SK-N-SH (cell line): ENCODE measurements at regions not wholly inside any gene's neighbourhood (a gene's known extent, or its start where the extent isn't known, plus 50 kb on each side); places are given as distances from the start of the nearest gene placed in this dataset.

Experiments used
- CTCF ChIA-PET: fragments of 300-600, 350-600 bp; formaldehyde crosslinking; extraction: SDS; loops from one replicate; lab custom pipeline; 2021; lab: Yijun Ruan, JAX
- POLR2A ChIA-PET: fragments of 350-600 bp; sonication (Branson Sonifier 250); formaldehyde crosslinking; extraction: SDS; loops from one replicate; lab custom pipeline; 2020; ENCODE audit warnings: antibody characterized with exemption, inconsistent platforms; lab: Yijun Ruan, JAX
- DNase-seq: peaks from one replicate; pipeline ENCODE4 v3.0.0; 2012
- H2AFZ ChIP-seq: fragments of 200-600 bp; sonication (generic); 2 replicates; pipeline ENCODE4 v1.8.1; 2016; ENCODE audit warnings: antibody characterized with exemption, mild to moderate bottlenecking, low read depth
- H3F3A ChIP-seq: fragments of 200-600 bp; sonication (generic); replicated peaks from 2 replicates; pipeline ENCODE3; 2016; ENCODE audit warnings: antibody characterized with exemption, mild to moderate bottlenecking; ENCODE audit not compliant: insufficient read depth
- H3K27ac ChIP-seq, 2 experiments: fragments of 200-500 bp in 1 of 2; fragments of 200-600 bp in 1 of 2; sonication (Bioruptor generic) in 1 of 2; sonication (generic), shearing (Covaris generic) in 1 of 2; 2 replicates each; pipeline versions ENCODE4 v1.5.1 to v1.6.1; 2014 to 2016; ENCODE audit warnings: low read depth in 2 of 2, inconsistent platforms in 1 of 2, low read length in 1 of 2, mild to moderate bottlenecking in 1 of 2, mixed read lengths in 1 of 2
- H3K27me3 ChIP-seq: fragments of 200-600 bp; sonication (generic), shearing (Covaris generic); 2 replicates; pipeline ENCODE4 v1.6.1; 2016; ENCODE audit warnings: mixed run types; ENCODE audit not compliant: insufficient read depth
- H3K36me3 ChIP-seq, 2 experiments: fragments of 200-500 bp in 1 of 2; fragments of 200-600 bp in 1 of 2; sonication (Bioruptor generic) in 1 of 2; sonication (generic) in 1 of 2; replicated peaks in 1 of 2; 2 replicates each; pipeline versions ENCODE3 to v1.5.1; 2014 to 2016; ENCODE audit warnings: low read length in 1 of 2, mild to moderate bottlenecking in 1 of 2; ENCODE audit not compliant: insufficient read depth in 2 of 2, control insufficient read depth in 1 of 2
- H3K4me1 ChIP-seq, 2 experiments: fragments of 200-500 bp in 1 of 2; fragments of 200-600 bp in 1 of 2; sonication (Bioruptor generic) in 1 of 2; sonication (generic), shearing (Covaris generic) in 1 of 2; 2 replicates each; pipeline versions ENCODE4 v1.5.1 to v1.6.1; 2014 to 2016; ENCODE audit warnings: low read depth in 1 of 2, low read length in 1 of 2, mixed run types in 1 of 2; ENCODE audit not compliant: insufficient read depth in 2 of 2, control insufficient read depth in 1 of 2
- H3K4me2 ChIP-seq: fragments of 200-600 bp; sonication (generic), shearing (Covaris generic); 2 replicates; pipeline ENCODE4 v1.6.1; 2017; ENCODE audit warnings: mixed run types
- H3K4me3 ChIP-seq, 2 experiments: fragments of 200-500 bp in 1 of 2; fragments of 200-600 bp in 1 of 2; sonication (Bioruptor generic) in 1 of 2; sonication (generic), shearing (Covaris generic) in 1 of 2; 2 replicates each; pipeline versions ENCODE4 v1.5.1 to v1.8.1; 2014 to 2016; ENCODE audit warnings: low read depth in 2 of 2, inconsistent platforms in 1 of 2, low read length in 1 of 2, mild to moderate bottlenecking in 1 of 2, mixed read lengths in 1 of 2, moderate library complexity in 1 of 2
- H3K79me2 ChIP-seq: fragments of 200-600 bp; sonication (generic); 2 replicates; pipeline ENCODE4 v1.8.1; 2017; ENCODE audit warnings: mild to moderate bottlenecking; ENCODE audit not compliant: insufficient read depth
- H3K9ac ChIP-seq: fragments of 200-600 bp; sonication (generic); 2 replicates; pipeline ENCODE4 v1.6.1; 2017; ENCODE audit warnings: mixed run types
- H3K9me2 ChIP-seq: fragments of 200-600 bp; sonication (generic); 2 replicates; pipeline ENCODE4 v1.6.1; 2017; ENCODE audit warnings: mixed run types
- H3K9me3 ChIP-seq: fragments of 200-600 bp; sonication (generic); 2 replicates; pipeline ENCODE4 v1.6.1; 2017; ENCODE audit warnings: mixed run types, mild to moderate bottlenecking, moderate library complexity
- H4K20me1 ChIP-seq: fragments of 200-600 bp; sonication (generic); 2 replicates; pipeline ENCODE4 v1.6.1; 2017; ENCODE audit warnings: mild to moderate bottlenecking, mixed run types; ENCODE audit not compliant: insufficient read depth
- CTCF ChIP-seq: fragments of 200-600 bp; sonication (generic); IDR thresholded peaks from 2 replicates; pipeline ENCODE4 v1.6.1; 2017; ENCODE audit warnings: antibody characterized with exemption, mild to moderate bottlenecking, moderate library complexity
- ELF1 ChIP-seq: IDR thresholded peaks from 2 replicates; pipeline ENCODE4 v1.4.0; 2012
- EP300 ChIP-seq, 2 experiments: IDR thresholded peaks; 2 replicates each; pipeline versions ENCODE4 v1.4.0 to v1.6.1; 2012; ENCODE audit warnings: borderline replicate concordance in 1 of 2, low read depth in 1 of 2, low read length in 1 of 2
- EZH2phosphoT487 ChIP-seq: fragments of 200-600 bp; sonication (generic); IDR thresholded peaks from 2 replicates; pipeline ENCODE4 v1.6.1; 2017; ENCODE audit warnings: low read depth, mixed run types, mild to moderate bottlenecking, antibody characterized with exemption, moderate library complexity, borderline replicate concordance
- FOSL2 ChIP-seq: IDR thresholded peaks from 2 replicates; pipeline ENCODE4 v1.4.0; 2012; ENCODE audit warnings: low read depth, mild to moderate bottlenecking, moderate library complexity, borderline replicate concordance
- FOXJ3 ChIP-seq: sonication (generic); formaldehyde crosslinking; IDR thresholded peaks from 2 replicates; pipeline ENCODE4 v1.5.1; 2020; ENCODE audit warnings: mild to moderate bottlenecking, missing genetic modification reagents
- FOXM1 ChIP-seq: IDR thresholded peaks from 2 replicates; pipeline ENCODE4 v1.4.0; 2012; ENCODE audit warnings: low read depth, mild to moderate bottlenecking
- GATA2 ChIP-seq: sonication (generic); formaldehyde crosslinking; IDR thresholded peaks from 2 replicates; pipeline ENCODE4 v1.5.0; 2020; ENCODE audit warnings: mild to moderate bottlenecking, missing genetic modification reagents
- IRF3 ChIP-seq: fragments of 150-350 bp; IDR thresholded peaks from 2 replicates; pipeline ENCODE4 v1.6.1; 2016; ENCODE audit warnings: mild to moderate bottlenecking, low read depth, low read length
- JUND ChIP-seq: IDR thresholded peaks from 2 replicates; pipeline ENCODE4 v1.4.0; 2012
- MAX ChIP-seq: IDR thresholded peaks from 2 replicates; pipeline ENCODE4 v1.4.0; 2012; ENCODE audit warnings: low read depth
- MXI1 ChIP-seq: IDR thresholded peaks from 2 replicates; pipeline ENCODE4 v1.6.1; 2012; ENCODE audit warnings: mild to moderate bottlenecking, low read depth, low read length, improper control_type of control experiment
- RAD21 ChIP-seq: IDR thresholded peaks from 2 replicates; pipeline ENCODE4 v1.6.1; 2012; ENCODE audit warnings: mild to moderate bottlenecking, low read length
- RCOR1 ChIP-seq: fragments of 150-350 bp; IDR thresholded peaks from 2 replicates; pipeline ENCODE4 v1.6.1; 2017; ENCODE audit warnings: antibody characterized with exemption, low read length
- REST ChIP-seq: IDR thresholded peaks from 2 replicates; pipeline ENCODE4 v1.6.1; 2012; ENCODE audit warnings: mild to moderate bottlenecking, low read depth, low read length, moderate library complexity
- RFX5 ChIP-seq: IDR thresholded peaks from 2 replicates; pipeline ENCODE4 v1.6.1; 2012; ENCODE audit warnings: mild to moderate bottlenecking, improper control_type of control experiment, low read length
- RXRA ChIP-seq: IDR thresholded peaks from 2 replicates; pipeline ENCODE4 v1.4.0; 2012; ENCODE audit warnings: low read depth, mild to moderate bottlenecking, borderline replicate concordance
- SIN3A ChIP-seq: IDR thresholded peaks from 2 replicates; pipeline ENCODE4 v1.6.1; 2012; ENCODE audit warnings: low read depth, mild to moderate bottlenecking, low read length, moderate library complexity, borderline replicate concordance
- TAF1 ChIP-seq: IDR thresholded peaks from 2 replicates; pipeline ENCODE4 v1.6.1; 2012; ENCODE audit warnings: low read depth, mild to moderate bottlenecking, low read length, moderate library complexity, borderline replicate concordance
- TCF12 ChIP-seq: IDR thresholded peaks from 2 replicates; pipeline ENCODE4 v1.4.0; 2012
- TEAD4 ChIP-seq: IDR thresholded peaks from 2 replicates; pipeline ENCODE4 v1.4.0; 2012; ENCODE audit warnings: mild to moderate bottlenecking, borderline replicate concordance; ENCODE audit not compliant: insufficient read depth
- USF1 ChIP-seq: IDR thresholded peaks from 2 replicates; pipeline ENCODE4 v1.4.0; 2012; ENCODE audit warnings: low read depth, borderline replicate concordance
- ZBTB33 ChIP-seq: IDR thresholded peaks from 2 replicates; pipeline ENCODE4 v1.4.0; 2012; ENCODE audit warnings: low read depth, borderline replicate concordance
- WGBS: methylation state at CpG from one replicate; pipeline ENCODE4 v1.1.6; 2017; ENCODE audit warnings: low lambda C conversion rate; 5-methylcytosine and 5-hydroxymethylcytosine counted together

GRCh38 chr13:95355494-95355893 is 54.2 kb upstream of the ABCC4 start:
- TF ChIP-seq RFX5 (no peak), TCF12 (peak; percentile 21; the same call in 1 of the 2 replicates), CTCF (no peak), ZBTB33 (no peak), RAD21 (no peak), TEAD4 (no peak), SIN3A (no peak), MXI1 (no peak), REST (peak; percentile 78), FOXJ3 (CRISPR knock-in tag) (no peak), GATA2 (CRISPR knock-in tag) (no peak), RCOR1 (no peak), EP300 (IDR thresholded peaks at IDR 0.05; ENCODE audit: borderline replicate concordance in 1 of 2, low read depth in 1 of 2, low read length in 1 of 2) (no peak), RXRA (no peak), FOSL2 (peak; percentile 25; the same call in 1 of the 2 replicates), ELF1 (no peak), USF1 (no peak), MAX (no peak), EZH2phosphoT487 (no peak), FOXM1 (no peak), TAF1 (no peak), IRF3 (no peak), JUND (no peak)
- 43% methylated on average over 6 of the region's 6 CpGs for WGBS
- H3K9ac ChIP-seq = no peak overlapping the region
- H3K9me2 ChIP-seq = no peaks in the 10 kb centered on the region
- no peaks in the 10 kb centered on the region for H3K36me3 ChIP-seq
- peaks cover 2 to 3% of the 10 kb centered on the region in 2 experiments; a peak in 2 of 4 replicates for H3K4me1 ChIP-seq
- H3K27ac ChIP-seq = peak overlapping the region in 1 of 2 experiments; percentile 45; a peak in 1 of 4 replicates
- no peaks in the 10 kb centered on the region for H3K9me3 ChIP-seq
- H3K27me3 ChIP-seq = no peaks in the 10 kb centered on the region
- no peaks in the 10 kb centered on the region for H3K79me2 ChIP-seq
- no peaks in the 10 kb centered on the region for H4K20me1 ChIP-seq
- no peak overlapping the region; the same call in 1 of the 2 replicates for H2AFZ ChIP-seq
- POLR2A ChIA-PET = no interaction called here
- no peak overlapping the region for H3K4me2 ChIP-seq
- CTCF ChIA-PET = interaction anchor here (1.1 kb wide), 1 partner anchor 21 kb away, joined by 4 read pairs; no protein-coding TSS in a partner anchor
- no peak overlapping the region for H3K4me3 ChIP-seq
- no peak for DNase-seq
- H3F3A ChIP-seq = no peaks in the 10 kb centered on the region
